ENCODE measurements at regions not wholly inside any gene's neighbourhood (a gene's known extent, or its start where the extent isn't known, plus 50 kb on each side); places are given as distances from the start of the nearest gene placed in this dataset.

- Histone ChIP-seq H3K36me3 (ENCODE audit: control insufficient read depth in 2 of 2, extremely low read depth in 1 of 2, insufficient read depth in 2 of 2, low read length in 2 of 2) (no peaks in the 10 kb centered on the region), H3K4me1 (ENCODE audit: control insufficient read depth, extremely low read depth, insufficient read depth, low read length) (no peaks in the 10 kb centered on the region), H3K9ac (replicated peaks; ENCODE audit: extremely low read depth, insufficient read depth, low read length) (no peak overlapping the region), H3K9me1 (replicated peaks; ENCODE audit: control insufficient read depth, extremely low read depth, insufficient read depth, low read length) (no peaks in the 10 kb centered on the region), H3K79me2 (ENCODE audit: control insufficient read depth, insufficient read depth, low read length) (no peaks in the 10 kb centered on the region), H3K27me3 (ENCODE audit: control insufficient read depth in 2 of 2, insufficient read depth in 2 of 2, low read length in 2 of 2) (no peaks in the 10 kb centered on the region), H2AFZ (ENCODE audit: low read depth, low read length) (no peak overlapping the region), H3K9me3 (replicated peaks; ENCODE audit: control insufficient read depth, insufficient read depth, low read length) (no peaks in the 10 kb centered on the region), H4K20me1 (replicated peaks; ENCODE audit: control insufficient read depth, extremely low read depth, insufficient read depth, low read length) (no peaks in the 10 kb centered on the region), H3K4me2 (ENCODE audit: insufficient read depth, low read length) (no peak overlapping the region), H3K27ac (ENCODE audit: insufficient read depth, low read depth, low read length) (no peak overlapping the region), H3K4me3 (replicated peaks in 1 of 3; ENCODE audit: insufficient read depth in 1 of 3, low read depth in 1 of 3, low read length in 3 of 3) (no peak overlapping the region)
- dilution Hi-C loops (cut with MboI; ENCODE audit: extremely low pct_ligation_motif_present, low sequenced_read_pairs) = no loop called here
- DNase-seq (ENCODE audit: low read depth, low spot score) = no peak
- no peak for FAIRE-seq
- no TSS peak for BruUV-seq (replicated peaks)
- TF ChIP-seq POLR2AphosphoS5 (IDR thresholded peaks at IDR 0.05; ENCODE audit: insufficient read depth, low read depth, low read length) = no peak
- no peak for TF ChIP-seq POLR2A (IDR thresholded peaks at IDR 0.05; ENCODE audit: low read depth, low read length)
- TF ChIP-seq FOS (IDR thresholded peaks at IDR 0.05; ENCODE audit: borderline replicate concordance, insufficient read depth, low read length) = no peak
- no peak for TF ChIP-seq JUN (IDR thresholded peaks at IDR 0.05; ENCODE audit: borderline replicate concordance, insufficient read depth, insufficient read length, low read depth)
- TF ChIP-seq CTCF (IDR thresholded peaks at IDR 0.05; ENCODE audit: extremely low read depth in 1 of 2, insufficient read depth in 1 of 2, low read depth in 1 of 2, low read length in 2 of 2) = no peak
- TF ChIP-seq GATA2 (IDR thresholded peaks at IDR 0.05; ENCODE audit: insufficient read depth, insufficient read length, low read depth, low read length) = no peak
- no peak for TF ChIP-seq EZH2 (IDR thresholded peaks at IDR 0.05; ENCODE audit: borderline replicate concordance, low read depth, low read length, severe bottlenecking)
- no peak for TF ChIP-seq MYC (IDR thresholded peaks at IDR 0.05; ENCODE audit: low read depth, low read length)
- no peak for TF ChIP-seq MAX (IDR thresholded peaks at IDR 0.05; ENCODE audit: insufficient read depth, insufficient read length)
- intact Hi-C loops (cut with micrococcal nuclease) = no loop called here
- ChIA-PET CTCF (no interaction called here), POLR2A (no interaction called here)
Measured at GRCh38 chr6:133052465-133052864, 188.7 kb upstream of the EYA4 start.

Data from endothelial cell of umbilical vein (primary cell).